GM12878 (cell line): ENCODE measurements at regions not wholly inside any gene's neighbourhood (a gene's known extent, or its start where the extent isn't known, plus 50 kb on each side); places are given as distances from the start of the nearest gene placed in this dataset.

ENCODE experiments used
- BRCA1 ChIP-seq: IDR thresholded peaks from 2 replicates; pipeline ENCODE4 v1.6.1; 2011; ENCODE audit warnings: low read depth, low read length, improper control_type of control experiment
- CTCF ChIP-seq, 3 experiments: IDR thresholded peaks in 2 of 3; conservative IDR thresholded peaks in 1 of 3; 2 replicates each; pipeline ENCODE4 v1.5.1; 2011; ENCODE audit warnings: low read depth in 3 of 3, low read length in 3 of 3, mild to moderate bottlenecking in 3 of 3, control low read depth in 2 of 3, moderate library complexity in 2 of 3, inconsistent platforms in 1 of 3, mixed read lengths in 1 of 3; ENCODE audit not compliant: control insufficient read depth in 2 of 3, insufficient read depth in 1 of 3; ENCODE audit errors: extremely low read depth in 1 of 3
- FOXM1 ChIP-seq: IDR thresholded peaks from 2 replicates; pipeline ENCODE4 v1.6.1; 2012; ENCODE audit warnings: low read depth, mild to moderate bottlenecking, inconsistent platforms, low read length, moderate library complexity
- HDAC6 ChIP-seq: fragments of 200-600 bp; sonication (generic); IDR thresholded peaks from one replicate; pipeline ENCODE4 v1.8.0; 2017; ENCODE audit warnings: antibody characterized with exemption; ENCODE audit not compliant: unreplicated experiment
- YY1 ChIP-seq: IDR thresholded peaks from 2 replicates; pipeline ENCODE4 v1.6.1; 2011; ENCODE audit warnings: low read depth, mild to moderate bottlenecking, low read length
- ZBTB40 ChIP-seq: fragments of 450-650 bp; IDR thresholded peaks from 2 replicates; pipeline ENCODE4 v1.6.1; 2016; ENCODE audit warnings: mild to moderate bottlenecking, moderate library complexity, borderline replicate concordance
- TF ChIP-seq, protein P1 (sequence below): fragments of 450-650 bp; IDR thresholded peaks from 2 replicates; pipeline ENCODE4 v1.6.1; 2016; ENCODE audit warnings: mild to moderate bottlenecking
- TF ChIP-seq, protein P2 (sequence below): IDR thresholded peaks from 2 replicates; pipeline ENCODE4 v1.6.1; 2011; ENCODE audit warnings: low read depth, low read length, improper control_type of control experiment, borderline replicate concordance

- TF ChIP-seq BRCA1 = no peak
- no peak for TF ChIP-seq CTCF (IDR thresholded peaks at IDR 0.05 in 2 of 3, conservative IDR thresholded peaks at IDR 0.05 in 1 of 3; ENCODE audit: control insufficient read depth in 2 of 3, extremely low read depth in 1 of 3, insufficient read depth in 1 of 3, low read depth in 3 of 3, low read length in 3 of 3)
- no peak for TF ChIP-seq YY1
- TF ChIP-seq ZBTB40 = no peak
- no peak for TF ChIP-seq FOXM1
- TF ChIP-seq HDAC6 = no peak
- TF ChIP-seq, protein P1, sequence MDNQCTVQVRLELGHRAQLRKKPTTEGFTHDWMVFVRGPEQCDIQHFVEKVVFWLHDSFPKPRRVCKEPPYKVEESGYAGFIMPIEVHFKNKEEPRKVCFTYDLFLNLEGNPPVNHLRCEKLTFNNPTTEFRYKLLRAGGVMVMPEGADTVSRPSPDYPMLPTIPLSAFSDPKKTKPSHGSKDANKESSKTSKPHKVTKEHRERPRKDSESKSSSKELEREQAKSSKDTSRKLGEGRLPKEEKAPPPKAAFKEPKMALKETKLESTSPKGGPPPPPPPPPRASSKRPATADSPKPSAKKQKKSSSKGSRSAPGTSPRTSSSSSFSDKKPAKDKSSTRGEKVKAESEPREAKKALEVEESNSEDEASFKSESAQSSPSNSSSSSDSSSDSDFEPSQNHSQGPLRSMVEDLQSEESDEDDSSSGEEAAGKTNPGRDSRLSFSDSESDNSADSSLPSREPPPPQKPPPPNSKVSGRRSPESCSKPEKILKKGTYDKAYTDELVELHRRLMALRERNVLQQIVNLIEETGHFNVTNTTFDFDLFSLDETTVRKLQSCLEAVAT = no peak
- TF ChIP-seq, protein P2, sequence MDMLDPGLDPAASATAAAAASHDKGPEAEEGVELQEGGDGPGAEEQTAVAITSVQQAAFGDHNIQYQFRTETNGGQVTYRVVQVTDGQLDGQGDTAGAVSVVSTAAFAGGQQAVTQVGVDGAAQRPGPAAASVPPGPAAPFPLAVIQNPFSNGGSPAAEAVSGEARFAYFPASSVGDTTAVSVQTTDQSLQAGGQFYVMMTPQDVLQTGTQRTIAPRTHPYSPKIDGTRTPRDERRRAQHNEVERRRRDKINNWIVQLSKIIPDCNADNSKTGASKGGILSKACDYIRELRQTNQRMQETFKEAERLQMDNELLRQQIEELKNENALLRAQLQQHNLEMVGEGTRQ = no peak
Observed at GRCh38 chr4:30537456-30537855, 182.7 kb upstream of the PCDH7 start.
